Activated T-helper 2 cell treated with anti-CD3 and anti-CD28 coated beads, Interferon-gamma antibody, Interleukin-2, Interleukin-4, amounts not matched to agents 10 μg/mL and 5 μg/mL and 100 μg/mL, durations not matched to agents 14 hours and 24 hours and 36 hours (primary cell): ENCODE measurements at regions not wholly inside any gene's neighbourhood (a gene's known extent, or its start where the extent isn't known, plus 50 kb on each side); places are given as distances from the start of the nearest gene placed in this dataset.
"Not testable (repeated sequence)": the region's sequence is repeated elsewhere in the genome, so short reads cannot be mapped to it uniquely, and the experiment has no call there.

Experiments
- DNase-seq: peaks from one replicate; pipeline ENCODE4 v3.0.0; 2021; ENCODE audit warnings: low spot score
- H3K27ac Mint-ChIP-seq: one replicate; pipeline ENCODE4 v1.8.0; 2021; ENCODE audit warnings: mixed read lengths
- H3K27me3 Mint-ChIP-seq: one replicate; pipeline ENCODE4 v1.8.0; 2021; ENCODE audit warnings: low read depth, mixed read lengths
- H3K36me3 Mint-ChIP-seq: one replicate; pipeline ENCODE4 v1.8.0; 2021; ENCODE audit warnings: low read depth, mixed read lengths
- H3K4me1 Mint-ChIP-seq: one replicate; pipeline ENCODE4 v1.8.0; 2021; ENCODE audit warnings: low read depth, mixed read lengths
- H3K4me3 Mint-ChIP-seq: one replicate; pipeline ENCODE4 v1.8.0; 2021; ENCODE audit warnings: low read depth, mild to moderate bottlenecking, moderate library complexity, mixed read lengths
- H3K9me3 Mint-ChIP-seq: one replicate; pipeline ENCODE4 v1.8.0; 2021; ENCODE audit warnings: mixed read lengths
- intact Hi-C: fragments of 100-400 bp; cut with micrococcal nuclease; formaldehyde crosslinking; loops from one replicate; pipeline ENCODE4 v1.15.1; 2023

DNA sequence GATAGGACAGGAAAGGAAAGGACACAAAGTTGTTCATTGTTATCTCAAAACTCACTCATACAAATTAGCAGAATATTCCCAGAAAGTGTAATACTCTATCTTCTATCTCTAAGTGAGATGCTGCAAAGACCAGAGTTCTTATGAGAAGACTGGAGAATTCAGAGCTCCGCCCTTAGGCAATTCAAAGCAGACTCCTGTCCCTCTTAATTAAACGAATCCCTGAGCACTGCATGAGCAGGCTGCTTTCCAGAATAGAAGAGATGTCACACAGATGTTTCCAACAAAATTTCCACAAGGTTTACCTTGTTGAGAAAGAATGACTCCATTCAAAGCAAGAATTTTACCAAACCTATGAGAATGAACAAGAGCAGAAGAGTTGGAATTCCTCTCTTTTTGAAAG lies 630.8 kb upstream of the INTU start:
- Mint-ChIP-seq H3K4me3 (no peak overlapping the region), H3K36me3 (no peaks in the 10 kb centered on the region), H3K4me1 (no peaks in the 10 kb centered on the region), H3K27me3 (no peaks in the 10 kb centered on the region), H3K9me3 (peaks cover 4% of the 10 kb centered on the region), H3K27ac (no peak overlapping the region)
- intact Hi-C loops = no loop called here
- DNase-seq = no peak

DNA sequence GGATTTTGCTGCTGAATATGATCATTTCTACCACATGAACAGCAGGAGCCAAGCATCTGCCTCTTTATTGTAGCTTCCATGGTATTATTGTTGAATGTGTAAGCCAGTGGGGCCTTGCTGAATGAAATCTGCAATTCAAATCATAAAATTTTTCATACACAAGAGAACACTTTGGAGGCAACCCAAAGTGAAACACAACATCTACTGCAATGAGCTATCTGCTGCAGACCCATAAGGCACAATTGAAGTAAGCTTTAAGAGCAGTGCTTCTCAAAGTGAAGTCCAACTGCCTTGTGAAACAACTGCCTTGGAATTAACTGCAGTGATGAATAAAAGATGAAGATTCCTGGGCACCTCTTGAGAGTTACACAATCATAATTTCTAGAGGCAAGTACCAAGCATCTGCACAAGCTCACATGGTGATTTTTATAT lies 626.3 kb upstream of the INTU start:
- no peak for DNase-seq
- H3K4me3 Mint-ChIP-seq = no peak overlapping the region
- intact Hi-C loops = no loop called here
- no peaks in the 10 kb centered on the region for H3K36me3 Mint-ChIP-seq
- no peaks in the 10 kb centered on the region for H3K4me1 Mint-ChIP-seq
- H3K27ac Mint-ChIP-seq = no peak overlapping the region
- H3K27me3 Mint-ChIP-seq = no peaks in the 10 kb centered on the region
- H3K9me3 Mint-ChIP-seq = peaks cover 7% of the 10 kb centered on the region

DNA sequence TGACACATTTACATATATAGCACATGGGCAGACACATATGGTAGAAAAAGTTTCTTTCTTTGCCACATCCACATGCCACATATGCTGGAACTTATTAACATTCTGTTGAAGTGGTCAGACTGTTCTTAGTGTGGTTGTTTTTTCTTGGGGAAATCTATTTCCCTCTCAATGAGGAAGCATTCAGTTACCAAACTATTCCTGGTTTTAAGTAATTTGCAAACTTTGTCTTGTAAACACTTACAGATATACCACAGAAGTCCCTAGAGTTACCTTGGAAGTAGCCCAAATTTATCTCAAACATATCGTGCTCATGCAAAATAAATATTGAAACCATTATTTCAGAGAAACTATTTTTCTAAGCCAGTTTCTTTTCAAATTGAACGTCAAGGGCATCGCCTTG lies 625.5 kb upstream of the INTU start:
- no peaks in the 10 kb centered on the region for H3K27me3 Mint-ChIP-seq
- no peak overlapping the region for H3K27ac Mint-ChIP-seq
- peaks cover 7% of the 10 kb centered on the region for H3K9me3 Mint-ChIP-seq
- no peaks in the 10 kb centered on the region for H3K36me3 Mint-ChIP-seq
- DNase-seq = no peak
- no peak overlapping the region for H3K4me3 Mint-ChIP-seq
- no peaks in the 10 kb centered on the region for H3K4me1 Mint-ChIP-seq
- intact Hi-C loops = no loop called here

DNA sequence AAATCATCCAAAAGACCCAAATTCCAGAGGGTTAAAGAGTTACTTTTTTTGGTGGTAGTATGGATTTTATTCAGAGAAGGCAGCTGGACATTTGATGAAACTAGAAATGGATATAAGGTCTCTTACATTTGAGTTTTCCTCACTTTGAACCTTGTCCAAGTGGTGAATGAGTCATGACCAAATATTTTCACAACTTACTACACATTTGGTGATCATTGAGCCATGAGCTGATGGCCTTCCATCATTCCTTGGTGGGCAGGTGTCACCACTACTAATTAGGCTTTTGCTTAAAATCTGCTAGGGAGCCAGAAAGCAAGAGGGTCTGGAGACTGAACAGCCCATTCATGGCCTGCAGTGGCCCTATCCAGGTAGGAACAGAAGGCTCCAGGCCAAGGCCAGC lies 620.2 kb upstream of the INTU start:
- Mint-ChIP-seq H3K27me3 (no peaks in the 10 kb centered on the region), H3K4me1 (no peaks in the 10 kb centered on the region), H3K27ac (no peak overlapping the region), H3K4me3 (no peak overlapping the region), H3K9me3 (peaks cover 7% of the 10 kb centered on the region), H3K36me3 (no peaks in the 10 kb centered on the region)
- intact Hi-C loops = no loop called here
- no peak for DNase-seq

DNA sequence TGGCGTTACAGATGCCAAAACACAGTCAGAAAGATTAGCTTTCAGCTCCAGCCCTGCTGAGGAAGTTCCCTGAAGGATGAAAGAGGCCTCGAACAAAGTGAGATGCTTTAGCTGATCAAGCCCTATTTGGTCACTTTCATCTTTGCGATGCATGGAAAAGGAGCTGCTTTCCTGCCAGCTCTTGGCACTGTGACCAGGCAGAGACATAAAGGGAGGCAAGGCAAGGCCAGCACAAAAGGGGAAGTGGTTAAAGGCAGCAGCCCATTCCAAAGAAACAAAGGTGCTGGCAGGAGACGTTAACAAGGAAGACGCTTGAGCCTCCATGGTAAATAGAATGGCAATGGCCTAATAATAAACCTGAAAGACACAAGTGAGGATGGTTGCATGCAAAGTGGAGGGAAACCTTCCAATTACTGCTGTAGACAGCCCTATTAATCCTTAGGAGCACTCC lies 617.1 kb upstream of the INTU start:
- H3K36me3 Mint-ChIP-seq = no peaks in the 10 kb centered on the region
- intact Hi-C loops = no loop called here

DNA sequence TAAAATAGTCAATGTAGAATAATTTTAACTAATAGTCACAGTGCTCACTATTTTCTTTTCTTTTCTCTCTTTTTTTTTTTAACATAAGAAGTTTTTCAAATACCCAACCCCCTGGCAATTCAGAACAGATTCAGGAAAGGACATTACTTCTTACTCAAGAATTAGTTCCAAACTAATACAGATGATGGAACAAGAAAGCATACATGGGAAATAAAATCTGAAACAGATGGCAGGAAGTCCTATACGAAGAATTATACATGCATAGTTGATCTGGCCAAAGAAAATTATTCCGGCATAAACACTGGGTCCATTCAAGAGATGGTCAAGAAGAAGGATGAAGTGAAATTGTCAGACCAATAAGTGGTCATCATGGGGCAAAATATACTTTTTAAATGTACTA lies 614.4 kb upstream of the INTU start:
- intact Hi-C loops = no loop called here
- Mint-ChIP-seq H3K27me3 (no peaks in the 10 kb centered on the region), H3K4me3 (no peak overlapping the region), H3K27ac (no peak overlapping the region), H3K9me3 (no peaks in the 10 kb centered on the region), H3K4me1 (no peaks in the 10 kb centered on the region), H3K36me3 (no peaks in the 10 kb centered on the region)
- DNase-seq = no peak

More for the DNA sequence above, 617.1 kb upstream of the INTU start:
- Mint-ChIP-seq H3K27me3 (no peaks in the 10 kb centered on the region), H3K27ac (no peak overlapping the region), H3K4me1 (no peaks in the 10 kb centered on the region), H3K9me3 (no peaks in the 10 kb centered on the region), H3K4me3 (no peak overlapping the region)
- DNase-seq = no peak

DNA sequence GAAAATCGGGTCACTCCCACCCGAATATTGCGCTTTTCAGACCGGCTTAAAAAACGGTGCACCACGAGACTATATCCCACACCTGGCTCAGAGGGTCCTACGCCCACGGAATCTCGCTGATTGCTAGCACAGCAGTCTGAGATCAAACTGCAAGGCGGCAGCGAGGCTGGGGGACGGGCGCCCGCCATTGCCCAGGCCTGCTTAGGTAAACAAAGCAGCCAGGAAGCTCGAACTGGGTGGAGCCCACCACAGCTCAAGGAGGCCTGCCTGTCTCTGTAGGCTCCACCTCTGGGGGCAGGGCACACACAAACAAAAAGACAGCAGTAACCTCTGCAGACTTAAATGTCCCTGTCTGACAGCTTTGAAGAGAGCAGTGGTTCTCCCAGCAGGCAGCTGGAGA lies 611.9 kb upstream of the INTU start:
- H3K27me3 Mint-ChIP-seq, H3K4me1 Mint-ChIP-seq, H3K4me3 Mint-ChIP-seq, H3K9me3 Mint-ChIP-seq, H3K27ac Mint-ChIP-seq, intact Hi-C loops, DNase-seq, H3K36me3 Mint-ChIP-seq: not testable (repeated sequence)

DNA sequence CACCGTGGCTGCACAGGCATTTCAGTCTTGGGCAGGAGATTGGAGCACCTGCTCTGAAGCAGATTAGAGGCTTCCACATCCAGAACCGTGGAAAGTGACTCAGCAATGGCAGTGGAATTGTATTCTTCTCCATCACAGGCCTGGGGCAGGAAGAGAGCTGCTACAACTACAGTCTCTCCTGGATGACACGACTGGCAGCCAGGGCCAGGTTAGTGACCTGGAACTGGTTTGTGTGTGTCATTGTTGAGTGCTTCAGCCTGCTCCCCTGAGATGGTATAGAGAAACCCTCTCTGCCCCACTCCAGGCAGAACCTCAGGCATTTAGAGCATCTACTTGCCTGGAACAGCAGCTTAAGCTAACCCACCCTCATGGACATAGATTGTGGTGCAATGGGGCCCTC lies 596.5 kb upstream of the INTU start:
- Mint-ChIP-seq H3K4me3 (no peak overlapping the region), H3K9me3 (peaks cover 24% of the 10 kb centered on the region), H3K36me3 (no peaks in the 10 kb centered on the region), H3K4me1 (no peaks in the 10 kb centered on the region), H3K27me3 (no peaks in the 10 kb centered on the region), H3K27ac (no peak overlapping the region)
- intact Hi-C loops = no loop called here
- no peak for DNase-seq

DNA sequence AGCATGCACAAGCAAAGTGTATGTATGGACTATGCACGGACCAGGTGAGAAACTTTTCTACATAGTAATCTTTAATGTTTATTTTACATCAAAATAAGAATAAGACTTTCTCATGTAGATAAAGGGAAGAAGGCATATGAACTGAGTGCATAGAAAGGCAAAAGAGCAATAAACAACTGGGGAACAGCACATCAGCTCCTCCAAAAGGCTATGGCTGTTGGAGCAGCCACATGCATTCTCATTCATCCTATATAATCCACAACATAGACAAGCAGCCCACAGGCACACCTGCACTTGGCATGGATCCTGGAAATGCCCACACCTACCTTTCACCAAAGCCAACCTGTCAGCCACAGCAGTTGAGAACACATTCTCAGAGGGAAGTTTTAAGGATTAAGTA lies 586.9 kb upstream of the INTU start:
- H3K9me3 Mint-ChIP-seq = peaks cover 5% of the 10 kb centered on the region
- H3K4me3 Mint-ChIP-seq = no peak overlapping the region
- no peaks in the 10 kb centered on the region for H3K36me3 Mint-ChIP-seq
- no peaks in the 10 kb centered on the region for H3K4me1 Mint-ChIP-seq
- no peak for DNase-seq
- intact Hi-C loops = no loop called here
- no peak overlapping the region for H3K27ac Mint-ChIP-seq
- H3K27me3 Mint-ChIP-seq = no peaks in the 10 kb centered on the region

DNA sequence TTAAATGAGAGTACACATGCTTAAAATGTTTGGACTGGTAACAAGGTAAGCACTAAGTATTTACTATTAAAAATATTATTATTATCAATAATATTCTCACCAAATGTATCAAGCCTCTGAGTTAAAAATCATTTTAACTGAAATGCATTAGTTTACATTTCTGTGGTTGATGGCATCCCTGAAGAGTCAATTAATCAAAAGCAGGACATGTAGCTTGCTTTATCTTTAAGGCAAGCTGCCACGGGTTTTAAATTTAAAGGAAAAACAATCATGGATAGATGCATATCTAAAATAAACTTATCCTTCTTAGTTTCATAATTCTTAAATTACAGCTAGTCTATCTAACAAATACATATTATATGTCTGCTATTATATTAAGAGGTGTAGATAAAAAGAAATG lies 584.8 kb upstream of the INTU start:
- H3K4me3 Mint-ChIP-seq = no peak overlapping the region
- no peaks in the 10 kb centered on the region for H3K4me1 Mint-ChIP-seq
- H3K9me3 Mint-ChIP-seq = peaks cover 8% of the 10 kb centered on the region
- no peaks in the 10 kb centered on the region for H3K27me3 Mint-ChIP-seq
- H3K27ac Mint-ChIP-seq = no peak overlapping the region
- DNase-seq = no peak
- intact Hi-C loops = no loop called here
- no peaks in the 10 kb centered on the region for H3K36me3 Mint-ChIP-seq

DNA sequence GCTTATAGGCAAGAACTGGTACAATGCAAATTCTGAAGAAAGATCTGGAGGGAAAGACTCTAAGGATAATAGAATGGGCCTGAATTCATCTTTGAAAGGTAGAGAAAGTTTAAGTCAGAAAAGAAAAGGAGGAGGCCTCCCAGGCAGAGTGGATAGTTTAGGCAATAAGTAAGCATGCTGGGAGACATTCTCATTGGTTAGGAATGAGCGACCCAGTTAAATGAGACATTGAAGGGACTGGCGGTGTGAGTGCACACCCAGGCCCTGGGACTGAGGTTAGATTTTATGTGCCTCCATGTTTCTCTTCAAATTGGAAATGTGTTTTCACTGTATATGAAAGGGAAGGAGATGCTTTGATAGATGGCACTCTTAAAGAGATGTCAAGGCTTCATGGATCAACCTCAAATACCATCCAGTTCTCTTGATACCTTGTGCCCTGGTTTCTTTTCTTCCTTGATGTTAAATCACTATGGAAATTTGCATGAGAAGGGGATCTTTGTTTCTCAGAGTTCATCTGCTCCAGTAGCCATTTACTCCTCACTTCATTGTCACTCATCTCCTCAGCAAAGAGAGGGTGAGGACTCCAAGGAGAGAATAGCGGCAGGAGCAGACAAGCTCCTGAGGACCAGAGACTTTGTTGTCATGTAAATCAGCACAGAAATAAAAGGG lies 584.2 kb upstream of the INTU start:
- Mint-ChIP-seq H3K4me3 (no peak overlapping the region), H3K27ac (no peak overlapping the region), H3K36me3 (no peaks in the 10 kb centered on the region), H3K4me1 (no peaks in the 10 kb centered on the region), H3K9me3 (peaks cover 11% of the 10 kb centered on the region), H3K27me3 (no peaks in the 10 kb centered on the region)
- intact Hi-C loops = no loop called here
- DNase-seq = no peak

DNA sequence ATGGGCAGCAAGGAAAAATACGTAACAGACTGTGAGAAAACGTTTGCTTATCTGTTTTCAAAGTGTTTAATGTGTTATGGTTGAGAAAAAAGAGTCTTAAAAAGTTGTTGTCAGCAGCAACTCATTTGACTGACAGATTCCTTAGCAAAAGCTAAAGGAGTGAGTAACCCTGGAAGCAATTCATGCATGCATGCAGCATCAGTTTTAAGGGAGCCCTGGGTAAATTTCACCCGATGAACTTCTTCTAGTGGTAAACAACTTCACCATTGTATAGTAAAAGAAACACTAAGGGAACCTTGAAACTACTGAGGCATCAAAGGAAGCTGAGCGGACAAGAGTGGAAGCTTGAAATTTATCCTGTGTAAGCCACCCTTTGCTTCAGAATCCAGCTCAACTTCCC lies 583.2 kb upstream of the INTU start:
- H3K36me3 Mint-ChIP-seq = no peaks in the 10 kb centered on the region
- H3K27ac Mint-ChIP-seq = no peak overlapping the region
- no peak for DNase-seq
- H3K4me3 Mint-ChIP-seq = no peak overlapping the region
- H3K27me3 Mint-ChIP-seq = no peaks in the 10 kb centered on the region
- no peaks in the 10 kb centered on the region for H3K4me1 Mint-ChIP-seq
- intact Hi-C loops = no loop called here
- peaks cover 7% of the 10 kb centered on the region for H3K9me3 Mint-ChIP-seq

DNA sequence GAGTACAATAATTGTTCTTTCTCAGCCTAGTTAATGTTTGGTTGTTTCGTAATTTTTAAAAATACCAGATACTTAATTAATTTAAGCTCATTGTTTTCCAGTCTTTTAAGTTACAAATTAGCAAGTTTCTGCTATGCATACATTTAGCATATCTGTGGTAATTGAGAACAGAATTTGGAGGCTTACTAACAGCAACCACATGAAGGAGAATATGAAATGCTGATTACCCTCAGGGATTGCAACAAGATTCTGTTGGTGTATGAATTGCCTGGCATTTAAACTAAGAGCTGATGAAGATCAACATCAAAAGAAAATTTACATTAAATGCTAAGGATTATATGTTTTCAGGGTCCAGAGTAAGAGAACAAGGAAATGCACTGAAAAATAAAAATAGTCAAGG lies 580.0 kb upstream of the INTU start:
- Mint-ChIP-seq H3K9me3 (peaks cover 21% of the 10 kb centered on the region), H3K27me3 (no peaks in the 10 kb centered on the region), H3K4me1 (no peaks in the 10 kb centered on the region), H3K4me3 (no peak overlapping the region), H3K27ac (no peak overlapping the region), H3K36me3 (no peaks in the 10 kb centered on the region)
- intact Hi-C loops = no loop called here
- DNase-seq = no peak

DNA sequence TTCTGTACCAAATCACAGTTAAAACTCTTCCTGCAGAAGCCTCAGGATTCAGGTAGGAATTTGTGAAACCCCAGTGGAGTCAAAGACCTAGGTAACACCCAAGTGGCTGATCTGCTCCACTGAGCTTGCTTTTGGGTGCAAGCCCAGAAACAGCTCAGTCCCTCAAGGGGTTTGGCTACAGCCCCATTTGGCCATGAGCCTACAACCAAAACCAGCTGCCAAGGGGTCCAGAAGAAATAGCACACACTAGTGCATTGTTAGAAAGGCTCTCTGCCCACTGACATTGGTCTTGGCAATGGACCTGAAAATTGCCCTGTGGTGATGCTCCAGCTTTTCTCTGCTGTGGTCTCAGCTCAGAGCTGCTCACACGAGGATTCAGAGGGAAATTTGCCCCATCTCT lies 577.4 kb upstream of the INTU start:
- Mint-ChIP-seq H3K36me3 (no peaks in the 10 kb centered on the region), H3K27me3 (no peaks in the 10 kb centered on the region), H3K9me3 (peaks cover 38% of the 10 kb centered on the region), H3K4me1 (no peaks in the 10 kb centered on the region), H3K4me3 (no peak overlapping the region), H3K27ac (no peak overlapping the region)
- no peak for DNase-seq
- intact Hi-C loops = no loop called here
